Pancreas (tissue), 10 donors: ENCODE measurements at regions not wholly inside any gene's neighbourhood (a gene's known extent, or its start where the extent isn't known, plus 50 kb on each side); places are given as distances from the start of the nearest gene placed in this dataset.

ENCODE experiments used
- ATAC-seq, 4 donors: fragments of 200-7000 bp; cut with Tn5 transposase; one replicate each; pipeline versions ENCODE4 v1.8.0 to v1.9.1; 2020; ENCODE audit warnings: mild to moderate bottlenecking in 4 of 4, moderate library complexity in 4 of 4
- DNase-seq, 6 donors: peaks; one replicate each; pipeline ENCODE4 v3.0.0-alpha.2; 2020
- FAIRE-seq: peaks from 2 replicates; lab custom pipeline; 2012; peaks lifted over from hg19 to GRCh38; lab: Jason Lieb, UNC
- H3K27ac ChIP-seq, 4 donors: fragments of 200-600 bp; sonication (generic); 1 replicate in 3 of 4; 2 replicates in 1 of 4; pipeline versions ENCODE4 v1.5.0 to v1.8.0; 2020
- H3K27me3 ChIP-seq, 4 donors: fragments of 200-600 bp; one replicate each; pipeline ENCODE4 v1.8.0; 2021
- H3K36me3 ChIP-seq, 3 donors: fragments of 200-600 bp; sonication (generic) in 1 of 3; one replicate each; pipeline versions ENCODE4 v1.5.0 to v1.8.0; 2020 to 2021
- H3K4me1 ChIP-seq, 3 donors: fragments of 200-600 bp; one replicate each; pipeline ENCODE4 v1.8.0; 2021
- H3K4me3 ChIP-seq, 4 donors: fragments of 200-600 bp; sonication (generic) in 2 of 4; one replicate each; pipeline versions ENCODE4 v1.5.0 to v1.8.0; 2020 to 2021
- H3K9me3 ChIP-seq, 4 donors: fragments of 200-600 bp; one replicate each; pipeline ENCODE4 v1.8.0; 2021
- WGBS, 2 donors: extraction: QIAGEN DNeasy Blood & Tissue Kit; methylation state at CpG; one replicate each; pipeline ENCODE4 v1.1.7; 2013; 5-methylcytosine and 5-hydroxymethylcytosine counted together
- intact Hi-C, 3 donors: fragments of 100-400 bp; cut with DNase I; formaldehyde crosslinking; loops; one replicate each; pipeline versions ENCODE4 v1.11.1 to v1.14.2; 2022
- TF ChIP-seq, protein P1 (sequence below), 4 donors: fragments of 200-600 bp; sonication (generic) in 3 of 4; IDR thresholded peaks; one replicate each; pipeline versions ENCODE4 v1.5.0 to v1.8.0; 2021; ENCODE audit warnings: antibody characterized with exemption in 4 of 4
- donor health status: healthy with polysubstance abuse.
- donor health status: DM: no; HTN: no; CAD: no; lungs with moderate emphysema.
- donor health status: DM: no; HTN: no; CAD: no.
- donor health status: control.
- donor health status: control.
- donor health status: Bipolar disorder and iron deficiency.
- donor health status: DM: yes; HTN: yes; CAD: no.
- donor health status: DM: no; HTN: no; CAD: no.
- donor health status: DM: no; HTN: no; CAD: no.
- donor health status: DM: yes; HTN: yes; CAD: no.

DNA sequence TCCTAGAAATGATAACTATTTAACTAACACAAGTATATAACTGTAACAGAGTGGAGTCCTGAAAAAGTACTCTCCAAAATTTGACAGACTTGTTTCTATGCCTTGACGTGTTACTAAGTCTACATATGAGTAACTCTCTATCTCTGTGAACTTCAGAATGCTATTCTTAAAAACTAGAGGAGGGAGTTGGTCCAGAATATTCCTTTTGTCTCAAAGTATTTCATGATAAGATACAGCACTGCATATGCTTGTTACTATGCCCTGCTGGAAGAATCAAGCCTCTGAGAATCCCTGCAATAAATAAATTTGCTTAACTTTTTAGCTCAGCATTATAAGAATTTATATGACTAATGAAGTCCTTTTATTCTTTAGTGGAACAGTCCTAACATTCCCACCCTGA is 50.9 kb upstream of the ATXN3L start:
- DNase-seq (no peak), ATAC-seq (no peak), FAIRE-seq (no peak)
- Histone ChIP-seq H3K4me3 (no peak overlapping the region), H3K27me3 (no peaks in the 10 kb centered on the region), H3K9me3 (no peaks in the 10 kb centered on the region), H3K4me1 (no peaks in the 10 kb centered on the region), H3K36me3 (no peaks in the 10 kb centered on the region), H3K27ac (no peak overlapping the region)
- TF ChIP-seq, protein P1, sequence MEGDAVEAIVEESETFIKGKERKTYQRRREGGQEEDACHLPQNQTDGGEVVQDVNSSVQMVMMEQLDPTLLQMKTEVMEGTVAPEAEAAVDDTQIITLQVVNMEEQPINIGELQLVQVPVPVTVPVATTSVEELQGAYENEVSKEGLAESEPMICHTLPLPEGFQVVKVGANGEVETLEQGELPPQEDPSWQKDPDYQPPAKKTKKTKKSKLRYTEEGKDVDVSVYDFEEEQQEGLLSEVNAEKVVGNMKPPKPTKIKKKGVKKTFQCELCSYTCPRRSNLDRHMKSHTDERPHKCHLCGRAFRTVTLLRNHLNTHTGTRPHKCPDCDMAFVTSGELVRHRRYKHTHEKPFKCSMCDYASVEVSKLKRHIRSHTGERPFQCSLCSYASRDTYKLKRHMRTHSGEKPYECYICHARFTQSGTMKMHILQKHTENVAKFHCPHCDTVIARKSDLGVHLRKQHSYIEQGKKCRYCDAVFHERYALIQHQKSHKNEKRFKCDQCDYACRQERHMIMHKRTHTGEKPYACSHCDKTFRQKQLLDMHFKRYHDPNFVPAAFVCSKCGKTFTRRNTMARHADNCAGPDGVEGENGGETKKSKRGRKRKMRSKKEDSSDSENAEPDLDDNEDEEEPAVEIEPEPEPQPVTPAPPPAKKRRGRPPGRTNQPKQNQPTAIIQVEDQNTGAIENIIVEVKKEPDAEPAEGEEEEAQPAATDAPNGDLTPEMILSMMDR (IDR thresholded peaks at IDR 0.05), result no peak
- WGBS, 2 donors, result 59 to 87% methylated on average over 1 of the region's 1 CpG
- intact Hi-C loops, result no loop called here
